Astrocyte of the spinal cord (primary cell): ENCODE measurements at regions not wholly inside any gene's neighbourhood (a gene's known extent, or its start where the extent isn't known, plus 50 kb on each side); places are given as distances from the start of the nearest gene placed in this dataset.
"Not testable (repeated sequence)": the region's sequence is repeated elsewhere in the genome, so short reads cannot be mapped to it uniquely, and the experiment has no call there.

ENCODE experiments used
- DNase-seq: peaks from one replicate; pipeline ENCODE4 v3.0.0; 2011; ENCODE audit warnings: low read depth, low spot score
- H3K4me3 ChIP-seq: 2 replicates; pipeline ENCODE4 v1.5.1; 2011; ENCODE audit warnings: low read depth, mild to moderate bottlenecking, low read length, moderate library complexity
- CTCF ChIP-seq: IDR thresholded peaks from 2 replicates; pipeline ENCODE4 v1.5.1; 2012; ENCODE audit warnings: low read depth, mild to moderate bottlenecking, low read length, inconsistent platforms
- in situ Hi-C: cut with HindIII; loops from 2 replicates; pipeline ENCODE4 v1.10.0; 2017; ENCODE audit warnings: low sequenced_read_pairs

GRCh38 chr2:156982615-156983014, 274.9 kb upstream of the GALNT5 start:
- in situ Hi-C loops: no loop called here
- no peak for DNase-seq

DNA sequence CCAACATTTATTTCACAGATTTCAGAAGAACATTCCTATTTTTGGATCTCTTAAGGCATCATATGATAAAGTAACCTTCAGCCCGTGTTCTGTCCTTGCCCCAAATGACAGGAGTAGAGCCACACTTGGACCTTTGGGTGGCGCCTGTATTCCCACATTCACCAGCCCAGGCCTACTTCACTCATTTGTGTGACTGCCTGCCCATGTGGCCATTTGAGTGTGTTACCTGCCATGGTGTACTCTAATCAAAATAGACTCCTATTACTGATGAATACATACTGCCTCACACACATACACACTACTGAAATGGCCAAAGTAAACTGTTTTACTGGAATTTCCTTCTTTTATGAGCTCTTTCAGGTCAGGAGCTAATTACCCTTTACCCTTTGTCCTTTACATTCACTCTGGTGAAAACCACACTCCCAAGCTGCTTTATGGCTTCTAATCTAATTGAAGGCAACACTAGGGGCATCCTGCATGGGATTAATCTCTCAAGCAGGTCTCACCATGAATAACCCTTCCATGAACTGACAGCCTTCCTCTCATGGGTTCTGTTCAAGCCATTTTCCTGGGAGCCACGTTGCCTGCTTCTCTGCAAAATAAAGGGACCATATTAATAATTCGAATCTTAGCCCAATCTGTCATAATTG, 271.0 kb upstream of the GALNT5 start:
- no peak for DNase-seq
- H3K4me3 ChIP-seq: no peak overlapping the region
- in situ Hi-C loops: no loop called here
- TF ChIP-seq CTCF: no peak

More at GRCh38 chr2:156982615-156983014, 274.9 kb upstream of the GALNT5 start:
- H3K4me3 ChIP-seq: no peak overlapping the region
- no peak for TF ChIP-seq CTCF

- H3K4me3 ChIP-seq: no peak overlapping the region
- TF ChIP-seq CTCF: no peak
- in situ Hi-C loops: no loop called here
- DNase-seq: no peak
Observed at GRCh38 chr2:156999661-157000060, 257.8 kb upstream of the GALNT5 start.

DNA sequence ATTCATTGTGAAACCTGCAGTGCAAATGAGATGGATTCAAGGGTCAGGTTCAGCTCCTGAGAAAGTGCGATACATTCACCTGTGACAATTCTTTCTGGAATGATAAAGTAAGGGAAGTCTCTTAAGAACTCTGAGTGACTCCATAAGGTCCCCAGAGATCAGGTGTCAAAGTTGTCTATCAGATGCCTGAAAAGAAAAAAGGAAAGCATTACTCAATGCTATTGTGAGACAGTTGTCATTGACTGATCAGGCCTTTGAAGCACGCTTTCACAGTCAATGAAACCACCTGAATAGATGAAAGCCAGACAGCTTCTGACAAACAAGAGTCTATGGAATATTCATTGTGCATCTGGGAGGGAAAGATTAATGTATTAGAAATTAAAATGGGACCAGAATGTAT, 252.7 kb upstream of the GALNT5 start:
- in situ Hi-C loops: no loop called here
- TF ChIP-seq CTCF: no peak

DNA sequence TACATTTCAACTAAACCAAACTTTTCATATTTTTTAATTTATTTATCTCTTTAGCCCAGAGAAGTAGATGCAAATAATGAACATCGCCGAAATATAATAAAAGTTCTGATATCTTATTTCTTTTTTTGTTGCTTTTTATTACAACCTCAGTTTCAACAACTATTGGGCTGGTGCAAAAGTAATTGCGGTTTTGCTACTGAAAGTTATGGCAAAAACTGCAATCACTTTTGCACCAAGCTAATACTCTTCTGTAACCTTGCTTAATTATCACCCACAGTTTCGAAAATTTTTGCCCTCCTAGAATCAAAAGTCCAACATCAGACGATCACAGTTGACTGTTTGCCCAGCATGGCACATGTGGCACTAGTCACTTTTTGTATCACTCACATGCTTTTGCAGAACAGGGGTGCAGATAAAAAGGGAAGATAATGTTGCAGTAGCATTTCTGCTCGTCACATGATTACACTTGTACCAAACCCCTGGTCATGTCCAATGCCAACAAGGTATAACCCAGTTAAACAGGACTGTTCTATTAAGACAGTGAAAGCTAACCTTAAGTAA, 242.4 kb upstream of the GALNT5 start:
- DNase-seq: no peak
- no peak overlapping the region for H3K4me3 ChIP-seq
- no peak for TF ChIP-seq CTCF
- in situ Hi-C loops: no loop called here

More for the DNA sequence above, 252.7 kb upstream of the GALNT5 start:
- DNase-seq: no peak
- H3K4me3 ChIP-seq: no peak overlapping the region

DNA sequence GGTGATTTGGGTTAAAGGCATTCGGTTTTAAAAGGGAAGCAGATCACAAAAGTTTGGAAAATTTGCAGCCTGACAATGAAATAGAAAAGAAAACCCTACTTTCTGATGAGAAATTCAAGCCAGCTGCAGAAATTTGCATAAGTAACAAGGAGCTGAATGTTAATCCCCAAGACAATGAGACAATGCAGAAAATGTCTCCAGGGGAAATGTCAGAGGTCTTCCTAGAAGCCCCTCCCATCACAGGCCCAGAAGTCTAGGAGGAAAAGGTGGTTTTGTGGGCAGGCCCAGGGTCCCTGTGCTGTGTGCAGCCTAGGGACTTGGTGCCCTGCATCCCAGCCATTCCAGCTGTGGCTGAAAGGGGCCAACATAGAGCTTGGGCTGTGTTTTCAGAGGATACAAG, 234.2 kb upstream of the GALNT5 start:
- in situ Hi-C loops, H3K4me3 ChIP-seq: not testable (repeated sequence)

DNA sequence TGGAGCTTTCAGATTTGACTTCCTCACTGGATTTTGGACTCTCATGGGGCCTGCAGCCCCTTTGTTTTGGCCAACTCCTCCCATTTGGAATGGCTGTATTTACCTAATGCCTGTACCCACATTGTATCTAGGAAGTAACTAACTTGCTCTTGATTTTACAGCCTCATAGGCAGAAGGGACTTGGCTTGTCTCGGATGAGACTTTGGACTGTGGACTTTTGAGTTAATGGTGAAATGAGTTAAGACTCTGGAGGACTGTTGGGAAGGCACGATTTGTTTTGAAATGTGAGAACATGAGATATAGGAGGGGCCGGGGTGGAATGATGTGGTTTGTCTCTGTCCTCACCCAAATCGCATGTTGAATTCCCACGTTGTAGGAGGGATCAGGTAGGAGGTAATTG, 233.4 kb upstream of the GALNT5 start:
- DNase-seq: no peak
- no peak for TF ChIP-seq CTCF
- in situ Hi-C loops: no loop called here
- no peak overlapping the region for H3K4me3 ChIP-seq

More for the DNA sequence above, 234.2 kb upstream of the GALNT5 start:
- not testable (repeated sequence) for DNase-seq
